A673 (cell line): ENCODE measurements at regions not wholly inside any gene's neighbourhood (a gene's known extent, or its start where the extent isn't known, plus 50 kb on each side); places are given as distances from the start of the nearest gene placed in this dataset.

Source experiments
- BruUV-seq: library from RNA; stranded (reverse); fragments of 400-500 nt; replicated peaks from 2 replicates; lab custom pipeline; 2021; lab: Mats Ljungman, UMichigan
- CTCF ChIA-PET: fragments of 300-600 bp; sonication (Branson Sonifier 250); formaldehyde crosslinking; loops from one replicate; lab custom pipeline; 2022; ENCODE audit warnings: antibody characterized with exemption; lab: Charles Lee
- POLR2A ChIA-PET: fragments of 300-600 bp; sonication (Branson Sonifier 250); formaldehyde crosslinking; loops from one replicate; lab custom pipeline; 2022; ENCODE audit warnings: antibody characterized with exemption; ENCODE audit not compliant: low non-redundant PET; lab: Charles Lee
- DNase-seq: peaks from one replicate; pipeline ENCODE4 v3.0.0-alpha.2; 2015; ENCODE audit warnings: low spot score
- H3K27ac ChIP-seq: fragments of 200-600 bp; sonication (generic); 2 replicates; pipeline ENCODE4 v1.5.1; 2016; ENCODE audit warnings: mixed run types, low read depth, mild to moderate bottlenecking, mixed read lengths, antibody characterized with exemption, low read length; ENCODE audit not compliant: poor library complexity, severe bottlenecking
- H3K27me3 ChIP-seq: fragments of 200-600 bp; sonication (generic); replicated peaks from 2 replicates; pipeline ENCODE4 v1.6.1; 2017; ENCODE audit warnings: mixed run types, low read depth, mild to moderate bottlenecking, mixed read lengths, antibody characterized with exemption, low read length; ENCODE audit not compliant: insufficient read depth, poor library complexity
- H3K36me3 ChIP-seq: fragments of 200-600 bp; sonication (generic); 2 replicates; pipeline ENCODE4 v1.6.1; 2016; ENCODE audit warnings: mixed run types, mild to moderate bottlenecking, mixed read lengths, antibody characterized with exemption, low read length; ENCODE audit not compliant: insufficient read depth, poor library complexity, severe bottlenecking
- H3K4me1 ChIP-seq: fragments of 200-600 bp; sonication (generic); 2 replicates; pipeline ENCODE4 v1.6.1; 2017; ENCODE audit warnings: mixed run types, mild to moderate bottlenecking, mixed read lengths, antibody characterized with exemption, low read length; ENCODE audit not compliant: insufficient read depth, poor library complexity, severe bottlenecking
- H3K4me3 ChIP-seq: fragments of 200-600 bp; sonication (generic); 2 replicates; pipeline ENCODE4 v1.5.1; 2016; ENCODE audit warnings: low read depth, mixed run types, mild to moderate bottlenecking, mixed read lengths, low read length; ENCODE audit not compliant: poor library complexity, severe bottlenecking
- H3K9me3 ChIP-seq: fragments of 200-600 bp; sonication (generic); 2 replicates; pipeline ENCODE4 v1.6.1; 2016; ENCODE audit warnings: mixed run types, low read depth, mild to moderate bottlenecking, mixed read lengths, antibody characterized with exemption, low read length; ENCODE audit not compliant: poor library complexity, severe bottlenecking
- EZH2 ChIP-seq: fragments of 200-600 bp; sonication (generic); IDR thresholded peaks from 2 replicates; pipeline ENCODE4 v1.6.1; 2017; ENCODE audit warnings: borderline replicate concordance, low read depth, mild to moderate bottlenecking, mixed read lengths, antibody characterized with exemption, low read length; ENCODE audit not compliant: poor library complexity, severe bottlenecking
- intact Hi-C: fragments of 100-400 bp; cut with micrococcal nuclease; formaldehyde crosslinking; loops from one replicate; pipeline ENCODE4 v1.10.0; 2022; ENCODE audit not compliant: unreplicated experiment
- TF ChIP-seq, protein P1 (sequence below): fragments of 300-800, 200-600 bp; sonication (generic); conservative IDR thresholded peaks from 2 replicates; pipeline ENCODE4 v1.5.1; 2017; ENCODE audit warnings: low read depth, mild to moderate bottlenecking, antibody characterized with exemption, low read length, moderate library complexity, mixed read lengths

GRCh38 chr5:164303646-164304215 lies 798.3 kb downstream of the MAT2B start:
- Histone ChIP-seq H3K9me3 (no peaks in the 10 kb centered on the region), H3K27me3 (peaks cover 40% of the 10 kb centered on the region), H3K27ac (no peak overlapping the region), H3K4me1 (no peaks in the 10 kb centered on the region), H3K36me3 (no peaks in the 10 kb centered on the region), H3K4me3 (no peak overlapping the region)
- ChIA-PET POLR2A (no interaction called here), CTCF (no interaction called here)
- no TSS peak for BruUV-seq
- intact Hi-C loops, result no loop called here
- no peak for DNase-seq
- TF ChIP-seq EZH2, result no peak
- TF ChIP-seq, protein P1, sequence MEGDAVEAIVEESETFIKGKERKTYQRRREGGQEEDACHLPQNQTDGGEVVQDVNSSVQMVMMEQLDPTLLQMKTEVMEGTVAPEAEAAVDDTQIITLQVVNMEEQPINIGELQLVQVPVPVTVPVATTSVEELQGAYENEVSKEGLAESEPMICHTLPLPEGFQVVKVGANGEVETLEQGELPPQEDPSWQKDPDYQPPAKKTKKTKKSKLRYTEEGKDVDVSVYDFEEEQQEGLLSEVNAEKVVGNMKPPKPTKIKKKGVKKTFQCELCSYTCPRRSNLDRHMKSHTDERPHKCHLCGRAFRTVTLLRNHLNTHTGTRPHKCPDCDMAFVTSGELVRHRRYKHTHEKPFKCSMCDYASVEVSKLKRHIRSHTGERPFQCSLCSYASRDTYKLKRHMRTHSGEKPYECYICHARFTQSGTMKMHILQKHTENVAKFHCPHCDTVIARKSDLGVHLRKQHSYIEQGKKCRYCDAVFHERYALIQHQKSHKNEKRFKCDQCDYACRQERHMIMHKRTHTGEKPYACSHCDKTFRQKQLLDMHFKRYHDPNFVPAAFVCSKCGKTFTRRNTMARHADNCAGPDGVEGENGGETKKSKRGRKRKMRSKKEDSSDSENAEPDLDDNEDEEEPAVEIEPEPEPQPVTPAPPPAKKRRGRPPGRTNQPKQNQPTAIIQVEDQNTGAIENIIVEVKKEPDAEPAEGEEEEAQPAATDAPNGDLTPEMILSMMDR, result no peak

GRCh38 chr5:164306662-164307061 lies 801.2 kb downstream of the MAT2B start:
- Histone ChIP-seq H3K27ac (no peak overlapping the region), H3K36me3 (no peaks in the 10 kb centered on the region), H3K4me3 (no peak overlapping the region), H3K27me3 (peaks cover 24% of the 10 kb centered on the region), H3K9me3 (no peaks in the 10 kb centered on the region), H3K4me1 (no peaks in the 10 kb centered on the region)
- intact Hi-C loops, result no loop called here
- no TSS peak for BruUV-seq
- TF ChIP-seq, protein P1, result no peak
- TF ChIP-seq EZH2, result no peak
- DNase-seq, result no peak
- ChIA-PET POLR2A (no interaction called here), CTCF (no interaction called here)

GRCh38 chr5:164312801-164313200 lies 807.4 kb downstream of the MAT2B start:
- Histone ChIP-seq H3K9me3 (no peaks in the 10 kb centered on the region), H3K4me1 (no peaks in the 10 kb centered on the region), H3K27me3 (peaks cover 7% of the 10 kb centered on the region), H3K4me3 (no peak overlapping the region), H3K36me3 (no peaks in the 10 kb centered on the region), H3K27ac (no peak overlapping the region)
- BruUV-seq, result no TSS peak
- CTCF ChIA-PET, result no interaction called here
- intact Hi-C loops, result no loop called here
- POLR2A ChIA-PET, result interaction anchor here (0.6 kb wide), 1 partner anchor 543 kb away, joined by 11 read pairs; no protein-coding TSS in a partner anchor
- no peak for TF ChIP-seq EZH2
- TF ChIP-seq, protein P1, result no peak
- no peak for DNase-seq
